OCI-LY3 (cell line): ENCODE measurements at regions not wholly inside any gene's neighbourhood (a gene's known extent, or its start where the extent isn't known, plus 50 kb on each side); places are given as distances from the start of the nearest gene placed in this dataset.

Experiments
- CTCF ChIP-seq: fragments of 200-600, 300-600 bp; sonication (generic); IDR thresholded peaks from 2 replicates; pipeline ENCODE4 v1.5.1; 2014; ENCODE audit warnings: antibody characterized with exemption, low read length, low read depth
- EZH2phosphoT487 ChIP-seq: fragments of 200-600 bp; shearing (Covaris generic); IDR thresholded peaks from 2 replicates; pipeline ENCODE4 v1.6.1; 2018; ENCODE audit warnings: antibody characterized with exemption, mixed run types, low read depth

GRCh38 chr16:86287664-86288201, 222.6 kb upstream of the FOXF1 start:
- TF ChIP-seq CTCF (no peak), EZH2phosphoT487 (no peak)
